HG03108 (cell line): ENCODE measurements at regions not wholly inside any gene's neighbourhood (a gene's known extent, or its start where the extent isn't known, plus 50 kb on each side); places are given as distances from the start of the nearest gene placed in this dataset.
"Not testable (repeated sequence)": the region's sequence is repeated elsewhere in the genome, so short reads cannot be mapped to it uniquely, and the experiment has no call there.

ENCODE experiments used
- ATAC-seq: cut with Tn5 transposase; IDR thresholded peaks from one replicate; pipeline ENCODE4 v1.9.1; 2021; ENCODE audit warnings: moderate library complexity; ENCODE audit not compliant: unreplicated experiment

DNA sequence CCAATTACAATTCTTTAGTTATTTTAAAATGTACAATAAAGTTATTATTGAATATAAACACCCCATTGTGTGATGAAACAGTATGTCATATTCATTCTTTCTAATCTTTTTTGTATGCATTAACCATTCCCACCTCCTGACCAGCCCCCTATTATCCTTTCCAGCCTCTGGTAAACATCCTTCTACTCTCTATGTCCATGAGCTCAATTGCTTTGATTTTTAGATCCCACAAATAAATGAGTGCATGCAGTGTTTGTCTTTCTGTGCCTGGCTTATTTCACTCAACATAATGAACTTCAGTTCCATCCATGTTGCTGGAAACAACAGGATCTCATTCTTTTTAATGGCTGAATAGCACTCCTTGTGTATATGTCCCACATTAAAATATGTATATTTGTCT, 1858.9 kb upstream of the C9orf72 start:
- ATAC-seq = no peak

DNA sequence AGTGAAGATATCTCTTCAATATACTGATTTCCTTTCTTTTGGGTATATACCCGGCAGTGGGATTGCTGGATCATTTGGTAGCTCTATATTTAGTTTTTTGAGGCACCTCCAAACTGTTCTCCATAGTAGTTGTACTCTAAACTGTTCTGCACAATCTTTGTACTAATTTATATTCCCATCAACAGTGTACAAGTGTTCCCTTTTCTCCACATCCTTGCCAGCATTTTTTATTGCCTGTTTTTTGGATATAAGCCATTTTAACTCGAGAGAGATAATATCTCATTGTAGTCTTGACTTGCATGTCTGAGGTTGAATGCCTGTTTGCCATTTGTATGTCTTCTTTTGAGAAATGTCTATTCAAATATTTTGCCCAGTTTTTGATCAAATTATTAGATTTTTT, 1859.4 kb upstream of the C9orf72 start:
- ATAC-seq = not testable (repeated sequence)

- ATAC-seq = no peak
These were observed 1862.1 kb upstream of the C9orf72 start for GRCh38 chr9:29435368-29435767.

DNA sequence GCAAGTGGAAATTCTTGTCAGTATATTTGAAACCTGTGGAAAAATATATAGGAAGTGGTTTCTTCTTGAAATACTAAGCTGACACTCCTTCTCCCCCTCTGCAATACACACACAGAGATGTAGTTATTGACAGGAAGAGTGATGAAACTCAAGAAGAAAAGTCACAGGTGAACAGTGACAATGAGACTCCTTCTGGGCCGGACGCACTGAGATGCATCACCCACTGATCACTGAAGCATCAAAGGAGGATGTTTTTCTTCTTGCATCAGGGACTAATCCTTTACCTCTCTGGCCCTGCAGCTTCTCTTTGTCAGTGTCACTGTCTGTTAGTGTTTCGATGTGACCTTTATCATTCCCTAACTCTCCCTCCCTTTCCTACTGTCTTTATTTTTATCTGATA, 1864.2 kb upstream of the C9orf72 start:
- no peak for ATAC-seq

DNA sequence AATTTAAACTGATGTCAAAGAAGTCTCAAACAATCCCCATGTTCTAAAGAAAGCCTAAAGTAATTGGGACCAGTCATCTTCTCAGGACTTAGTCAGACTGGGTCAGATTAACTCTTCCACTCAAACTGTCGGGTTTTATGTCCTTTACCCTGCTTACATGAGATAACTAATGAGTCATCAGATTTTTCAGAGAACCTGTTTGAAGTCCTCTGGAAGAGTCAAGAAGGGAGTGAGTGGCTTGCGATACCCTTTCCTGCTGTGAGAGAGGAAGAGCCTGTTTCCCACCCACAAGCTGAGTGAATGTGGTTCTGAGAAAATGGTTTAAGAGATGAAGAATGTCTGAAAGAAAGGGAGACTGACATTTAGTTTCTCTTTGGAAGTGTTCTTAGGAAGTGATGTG, 1866.7 kb upstream of the C9orf72 start:
- no peak for ATAC-seq

DNA sequence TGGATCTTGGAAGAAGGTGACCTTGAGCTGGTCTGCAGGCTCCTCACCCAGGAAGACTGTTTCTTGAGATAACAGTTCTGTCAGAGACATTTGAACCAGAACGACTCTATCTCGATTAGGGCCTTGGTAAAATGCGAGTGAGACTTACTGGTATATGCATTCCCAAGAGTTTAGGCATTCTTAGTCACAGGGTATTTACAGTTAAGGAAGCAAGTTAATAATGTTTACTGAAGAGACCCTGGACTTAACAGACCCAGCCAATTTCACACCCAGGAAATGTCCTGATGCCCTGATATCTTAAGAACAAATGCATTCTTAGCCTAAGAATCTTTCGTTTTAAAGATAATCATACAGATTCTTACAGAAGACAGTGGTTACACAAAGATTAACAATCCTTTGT, 1867.2 kb upstream of the C9orf72 start:
- no peak for ATAC-seq

DNA sequence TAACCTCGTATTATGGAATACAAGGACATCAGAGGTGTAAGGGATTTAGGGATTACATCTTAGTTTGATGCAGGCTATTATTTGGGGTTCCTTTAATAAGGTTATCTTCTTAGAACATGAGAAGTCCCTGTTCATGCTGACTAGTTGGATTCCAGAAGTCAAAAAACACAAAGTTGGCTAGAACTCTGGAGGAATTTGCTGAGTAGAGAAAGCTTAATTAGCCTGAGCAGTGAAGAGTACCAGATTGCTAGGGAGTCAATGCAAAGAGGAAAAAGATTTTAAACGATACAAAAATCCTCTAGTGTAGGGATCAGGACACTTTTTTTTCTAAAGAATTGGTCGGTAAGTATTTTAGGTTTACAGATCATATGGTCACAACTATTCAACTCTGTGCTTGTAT, 1872.5 kb upstream of the C9orf72 start:
- no peak for ATAC-seq

DNA sequence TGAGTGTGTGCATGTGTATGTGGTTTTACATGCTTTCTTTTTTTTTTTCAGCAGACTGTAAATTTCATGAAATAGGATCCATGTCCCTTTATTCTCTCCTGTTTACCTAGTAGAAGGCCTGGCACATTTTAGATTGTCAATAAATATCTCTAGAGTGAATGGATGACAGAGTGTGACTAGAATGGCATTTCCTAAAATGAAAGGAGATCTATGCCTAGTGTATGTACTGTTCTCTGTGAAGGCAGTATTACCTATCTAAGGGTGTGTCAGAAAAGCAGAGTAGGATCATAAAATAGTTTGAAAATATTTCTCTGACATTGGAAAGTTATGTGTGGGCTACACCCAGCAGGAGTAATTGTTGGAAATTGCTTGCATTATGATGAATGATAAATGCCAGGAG, 1876.0 kb upstream of the C9orf72 start:
- ATAC-seq = no peak

DNA sequence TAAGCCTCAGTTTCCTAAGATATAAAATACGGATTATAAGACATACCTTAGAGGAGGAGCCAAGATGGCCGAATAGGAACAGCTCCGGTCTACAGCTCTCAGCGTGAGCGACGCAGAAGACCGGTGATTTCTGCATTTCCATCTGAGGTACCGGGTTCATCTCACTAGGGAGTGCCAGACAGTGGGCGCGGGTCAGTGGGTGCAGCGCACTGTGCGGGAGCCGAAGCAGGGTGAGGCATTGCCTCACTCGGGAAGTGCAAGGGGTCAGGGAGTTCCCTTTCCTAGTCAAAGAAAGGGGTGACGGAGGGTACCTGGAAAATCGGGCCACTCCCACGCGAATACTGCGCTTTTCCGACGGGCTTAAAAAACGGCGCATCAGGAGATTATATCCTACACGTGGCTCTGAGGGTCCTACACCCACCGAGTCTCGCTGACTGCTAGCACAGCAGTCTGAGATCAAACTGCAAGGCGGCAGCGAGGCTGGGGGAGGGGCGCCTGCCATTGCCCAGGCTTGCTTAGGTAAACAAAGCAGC, 1877.1 kb upstream of the C9orf72 start:
- not testable (repeated sequence) for ATAC-seq

DNA sequence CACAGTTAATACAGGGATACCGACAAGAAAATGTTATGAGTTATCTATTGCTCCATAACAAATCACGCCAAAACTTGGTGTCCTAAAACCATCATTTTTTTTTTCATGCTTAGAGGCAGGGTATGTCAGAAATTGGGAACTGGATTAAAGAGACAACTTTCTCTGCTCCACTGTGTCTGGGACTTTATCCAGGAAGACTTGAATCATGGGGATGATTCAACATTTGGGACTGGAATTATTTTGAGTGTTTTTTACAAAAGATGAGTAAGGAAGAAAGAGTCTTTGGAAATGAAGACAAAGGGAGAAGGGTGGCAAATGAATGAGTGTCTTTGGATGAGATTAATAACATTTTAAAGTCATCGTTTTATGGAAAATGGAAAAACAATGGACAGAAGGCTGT, 1883.7 kb upstream of the C9orf72 start:
- no peak for ATAC-seq

DNA sequence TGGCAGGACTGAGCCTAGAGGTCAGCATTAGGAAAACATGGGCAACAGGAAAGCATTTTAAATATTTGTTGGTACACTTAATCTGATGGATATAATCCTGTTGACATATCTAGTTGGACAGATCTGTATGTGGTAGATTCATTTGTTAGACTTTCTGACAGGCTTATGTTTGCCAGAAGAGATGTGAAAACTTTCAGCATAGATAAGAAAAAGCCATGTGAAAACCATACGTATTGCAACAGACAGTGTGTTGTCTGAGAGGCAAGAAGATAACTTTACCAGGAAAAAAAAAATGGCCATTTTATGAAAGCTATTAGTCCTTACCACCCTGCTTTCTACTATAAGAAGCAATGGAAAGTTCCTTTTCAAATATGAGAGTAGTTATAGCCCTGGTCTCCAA, 1902.2 kb upstream of the C9orf72 start:
- ATAC-seq = no peak

GRCh38 chr9:29511680-29512079, 1938.4 kb upstream of the C9orf72 start:
- ATAC-seq = no peak

DNA sequence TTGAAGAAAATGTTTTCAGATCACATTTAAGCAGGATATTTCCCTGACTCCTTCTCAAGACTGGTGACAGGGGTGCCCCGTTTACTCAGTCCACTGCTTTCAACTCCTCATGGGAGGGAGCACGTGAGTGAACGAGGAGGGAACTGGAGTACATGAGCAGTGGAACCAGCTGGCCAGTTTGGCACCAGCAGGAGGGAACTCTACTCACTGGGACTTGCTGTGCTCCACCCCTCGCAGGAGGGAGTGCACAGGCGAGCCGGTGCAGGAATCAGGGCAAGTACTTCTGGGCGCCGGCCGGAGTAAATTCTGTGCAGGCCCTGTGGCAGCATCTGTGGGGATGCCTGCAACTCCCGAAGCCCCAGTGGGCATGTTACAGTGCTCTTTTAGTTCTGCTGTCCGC, 1941.1 kb upstream of the C9orf72 start:
- ATAC-seq = no peak

DNA sequence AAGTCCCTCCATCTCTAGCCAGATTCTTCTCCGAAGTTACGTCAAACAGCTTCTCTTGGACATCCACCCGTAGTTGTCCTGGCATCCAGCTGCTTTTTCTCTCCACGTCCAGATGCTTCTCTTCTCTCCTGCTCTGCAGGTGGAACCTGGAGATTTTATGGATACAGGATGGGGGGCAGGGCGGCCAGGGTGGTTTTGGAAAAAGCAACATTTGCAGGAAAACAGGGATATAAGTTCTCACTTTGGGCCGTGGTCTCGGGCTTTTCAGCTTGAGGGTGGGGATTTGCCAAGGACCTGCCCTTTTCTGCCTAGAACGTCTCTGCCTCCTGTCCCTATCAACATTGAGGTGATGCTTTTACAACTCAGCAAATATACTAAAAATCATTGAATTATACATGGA, 1941.6 kb upstream of the C9orf72 start:
- no peak for ATAC-seq

DNA sequence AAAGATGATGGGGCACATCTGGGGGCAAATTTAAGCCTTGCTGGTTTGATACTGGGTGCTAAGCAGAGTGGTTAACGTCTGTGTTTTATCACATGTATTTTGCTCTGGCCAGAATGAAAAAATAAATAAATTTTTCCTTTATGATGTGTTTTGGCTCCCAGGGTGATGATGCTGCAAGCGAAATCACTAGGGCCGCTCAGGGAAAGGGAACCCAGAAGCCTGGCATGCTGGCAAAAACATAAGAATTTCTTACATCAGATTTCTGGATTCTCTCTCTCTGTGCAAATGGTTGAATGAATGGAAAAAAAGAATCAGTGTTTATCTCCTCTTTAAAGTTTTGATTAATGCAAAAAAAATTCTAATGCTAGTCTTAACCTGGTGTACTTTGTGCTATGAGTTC, 1975.2 kb upstream of the C9orf72 start:
- no peak for ATAC-seq

DNA sequence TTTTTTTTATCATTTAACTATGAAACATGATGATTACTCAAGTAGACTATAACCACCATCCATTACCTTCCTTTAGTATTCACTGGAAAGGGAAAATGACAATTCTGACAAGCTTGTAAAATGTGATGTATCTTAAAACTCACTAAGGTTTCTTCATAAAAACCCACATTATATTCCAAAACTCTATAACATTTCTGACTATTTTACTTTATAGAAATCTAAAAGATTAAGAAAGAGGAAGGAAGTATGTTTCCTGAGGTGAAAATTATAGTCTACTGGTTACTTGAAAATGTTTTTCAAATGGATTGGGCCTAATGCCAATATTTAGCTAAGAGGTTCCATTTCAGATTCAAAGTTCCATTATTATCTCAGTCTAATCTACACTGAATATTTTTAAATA, 1982.2 kb upstream of the C9orf72 start:
- no peak for ATAC-seq

DNA sequence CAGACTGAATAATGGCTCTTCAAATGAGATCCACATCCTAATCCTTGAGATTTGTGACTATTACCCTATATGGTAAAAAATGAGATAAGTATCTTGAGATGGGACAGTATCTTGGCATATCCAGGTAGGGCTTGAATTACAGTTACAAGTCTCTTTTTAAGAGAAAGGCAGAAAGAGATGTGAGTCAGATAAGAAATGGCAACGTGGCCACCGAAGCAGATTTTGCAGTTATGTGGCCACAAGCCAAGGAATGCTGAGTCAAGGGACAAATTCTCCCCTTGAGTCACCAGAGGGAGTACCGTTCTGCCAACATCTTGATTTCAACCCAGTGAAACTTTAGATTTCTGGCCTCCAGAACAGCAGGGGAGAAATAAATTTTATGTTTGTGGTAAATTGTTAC, 1983.0 kb upstream of the C9orf72 start:
- no peak for ATAC-seq

- no peak for ATAC-seq
These were observed 1983.5 kb upstream of the C9orf72 start for GRCh38 chr9:29556746-29557145.

DNA sequence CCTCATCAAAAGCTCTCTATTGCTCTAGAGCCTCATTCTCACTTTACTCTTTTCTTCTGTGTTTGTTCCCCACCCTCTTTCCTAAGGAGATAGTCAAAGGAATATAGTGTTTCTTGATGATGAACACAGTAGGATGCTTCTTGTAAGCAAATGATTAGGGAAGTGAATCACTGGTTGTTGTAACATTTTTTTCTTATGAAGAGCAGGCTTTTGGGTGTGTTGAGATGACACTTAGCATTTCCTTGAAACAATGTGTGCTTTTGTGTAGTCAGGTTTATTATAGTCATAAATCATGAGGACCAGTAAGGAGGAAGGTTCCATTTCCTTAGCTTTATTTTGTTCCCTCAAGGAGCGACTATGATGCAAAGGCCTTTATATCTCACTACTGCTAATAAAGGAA, 1991.3 kb upstream of the C9orf72 start:
- ATAC-seq = no peak

- no peak for ATAC-seq
These were observed 2001.9 kb upstream of the C9orf72 start for GRCh38 chr9:29575219-29575618.

DNA sequence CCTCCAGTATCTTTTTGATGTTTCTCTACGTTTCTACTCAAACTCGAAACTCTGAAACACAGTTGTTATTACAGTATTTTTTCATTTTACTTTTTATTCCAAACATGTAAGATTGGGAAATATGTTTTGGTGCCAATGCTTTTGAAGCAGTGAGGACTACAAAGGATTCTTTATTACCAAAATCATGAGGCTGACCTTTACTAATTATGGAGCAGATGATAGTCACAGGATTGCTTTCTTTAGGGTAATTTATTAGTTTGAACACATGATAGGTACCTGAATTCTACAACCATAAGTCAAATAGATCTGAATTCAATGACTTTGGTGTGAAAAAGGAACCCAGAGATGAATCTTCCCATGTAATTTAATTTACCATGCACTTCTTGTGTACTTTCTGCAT, 2015.1 kb upstream of the C9orf72 start:
- no peak for ATAC-seq

GRCh38 chr9:29609282-29609681, 2036.0 kb upstream of the C9orf72 start:
- ATAC-seq = no peak

DNA sequence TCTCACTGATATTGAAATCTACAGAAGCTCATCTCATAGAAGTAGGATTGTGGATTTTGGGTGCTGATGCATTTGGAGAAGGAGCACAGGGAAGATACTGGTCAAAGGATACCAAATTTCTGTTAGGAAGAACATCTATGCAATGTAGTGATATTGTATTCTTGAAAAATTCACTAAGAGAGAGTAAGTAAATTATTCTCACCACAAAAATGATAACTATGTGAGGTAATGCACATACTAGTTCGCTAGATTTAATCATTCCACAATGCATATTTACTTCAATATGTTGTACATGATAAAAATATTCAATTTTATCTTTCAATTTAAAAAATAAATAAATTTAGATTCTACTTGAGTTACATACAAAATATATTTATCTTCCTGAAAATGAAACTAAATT, 2040.5 kb upstream of the C9orf72 start:
- no peak for ATAC-seq

DNA sequence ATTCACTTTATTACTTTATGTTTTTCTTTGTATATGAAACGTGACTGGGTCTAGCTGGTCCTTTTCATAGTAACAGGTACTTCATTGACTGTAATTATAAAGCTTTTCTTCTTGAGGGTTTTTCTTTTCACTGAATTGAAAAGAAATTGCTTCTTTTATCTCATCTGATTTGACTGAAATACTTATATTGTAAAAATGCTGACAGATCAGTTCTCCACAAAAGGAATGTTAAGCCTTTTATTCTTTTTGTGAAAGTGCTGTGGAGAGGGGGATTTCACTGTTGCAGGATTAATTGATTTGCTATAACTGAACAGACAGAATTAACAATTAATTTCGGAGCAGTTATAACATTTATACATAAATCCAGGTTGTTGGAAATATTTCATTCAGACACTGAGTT, 2043.6 kb upstream of the C9orf72 start:
- no peak for ATAC-seq
